Keratinocyte (primary cell): ENCODE measurements at regions not wholly inside any gene's neighbourhood (a gene's known extent, or its start where the extent isn't known, plus 50 kb on each side); places are given as distances from the start of the nearest gene placed in this dataset.

Experiments
- DNase-seq: peaks from one replicate; pipeline ENCODE4 v3.0.0-alpha.2; 2011; ENCODE audit warnings: low read depth, missing footprints, low spot score
- FAIRE-seq: peaks from 2 replicates; lab custom pipeline; 2011; peaks lifted over from hg19 to GRCh38; lab: Jason Lieb, UNC
- H2AFZ ChIP-seq: 2 replicates; pipeline ENCODE4 v1.6.0; 2012; ENCODE audit warnings: low read length, control low read depth, inconsistent platforms; ENCODE audit not compliant: control insufficient read depth
- H3K27ac ChIP-seq: 2 replicates; pipeline ENCODE4 v1.5.1; 2011; ENCODE audit warnings: low read length; ENCODE audit not compliant: control insufficient read depth, insufficient read depth
- H3K27me3 ChIP-seq: 3 replicates; pipeline ENCODE4 v1.6.0; 2011; ENCODE audit warnings: low read length; ENCODE audit not compliant: control insufficient read depth, insufficient read depth; ENCODE audit errors: extremely low read depth
- H3K36me3 ChIP-seq, 2 experiments: 2 replicates in 1 of 2; 3 replicates in 1 of 2; pipeline ENCODE4 v1.5.1; 2011; ENCODE audit warnings: low read length in 2 of 2, mild to moderate bottlenecking in 1 of 2; ENCODE audit not compliant: control insufficient read depth in 2 of 2, insufficient read depth in 2 of 2; ENCODE audit errors: extremely low read depth in 1 of 2
- H3K4me1 ChIP-seq: 3 replicates; pipeline ENCODE4 v1.5.1; 2011; ENCODE audit warnings: low read length; ENCODE audit not compliant: control insufficient read depth, insufficient read depth; ENCODE audit errors: extremely low read depth
- H3K4me2 ChIP-seq: 3 replicates; pipeline ENCODE4 v1.6.0; 2011; ENCODE audit warnings: low read depth, low read length; ENCODE audit not compliant: control insufficient read depth, insufficient read depth; ENCODE audit errors: extremely low read depth
- H3K4me3 ChIP-seq, 3 experiments: fragments of 200-600 bp in 1 of 3; sonication (generic) in 1 of 3; 2 replicates in 2 of 3; 3 replicates in 1 of 3; pipeline ENCODE4 v1.5.1; 2011 to 2016; ENCODE audit warnings: low read length in 3 of 3, mild to moderate bottlenecking in 3 of 3, control low read depth in 2 of 3, inconsistent platforms in 1 of 3, low read depth in 1 of 3, mixed read lengths in 1 of 3, mixed run types in 1 of 3, moderate library complexity in 1 of 3; ENCODE audit not compliant: control insufficient read depth in 2 of 3, insufficient read depth in 2 of 3; ENCODE audit errors: extremely low read depth in 1 of 3
- H3K79me2 ChIP-seq: 2 replicates; pipeline ENCODE4 v1.6.0; 2012; ENCODE audit warnings: low read length; ENCODE audit not compliant: control insufficient read depth, insufficient read depth
- H3K9ac ChIP-seq: 3 replicates; pipeline ENCODE4 v1.6.0; 2011; ENCODE audit warnings: low read length; ENCODE audit not compliant: control insufficient read depth, insufficient read depth; ENCODE audit errors: extremely low read depth
- H3K9me1 ChIP-seq: 3 replicates; pipeline ENCODE4 v1.6.0; 2011; ENCODE audit warnings: low read length; ENCODE audit not compliant: control insufficient read depth, insufficient read depth; ENCODE audit errors: extremely low read depth
- H3K9me3 ChIP-seq: 2 replicates; pipeline ENCODE4 v1.5.1; 2012; ENCODE audit warnings: low read depth, low read length; ENCODE audit not compliant: control insufficient read depth
- H4K20me1 ChIP-seq: 3 replicates; pipeline ENCODE4 v1.6.0; 2011; ENCODE audit warnings: low read length; ENCODE audit not compliant: control insufficient read depth, insufficient read depth; ENCODE audit errors: extremely low read depth
- CTCF ChIP-seq, 3 experiments: IDR thresholded peaks in 1 of 3; conservative IDR thresholded peaks in 1 of 3; optimal IDR thresholded peaks in 1 of 3; 2 replicates in 2 of 3; 3 replicates in 1 of 3; pipeline versions ENCODE3 to v1.5.1; 2011; ENCODE audit warnings: low read length in 3 of 3, mild to moderate bottlenecking in 3 of 3, moderate library complexity in 2 of 3, control low read depth in 1 of 3, inconsistent platforms in 1 of 3; ENCODE audit not compliant: insufficient read depth in 2 of 3; ENCODE audit errors: extremely low read depth in 1 of 3
- EZH2 ChIP-seq: IDR thresholded peaks from one replicate; pipeline ENCODE4 v1.6.1; 2012; ENCODE audit warnings: inconsistent platforms, mild to moderate bottlenecking, low read length, moderate library complexity
- dilution Hi-C: fragments of 300-500 bp; cut with MboI; formaldehyde crosslinking; loops from one replicate; pipeline ENCODE4 v1.7.0; 2020; ENCODE audit warnings: low sequenced_read_pairs; ENCODE audit not compliant: extremely low pct_ligation_motif_present

DNA sequence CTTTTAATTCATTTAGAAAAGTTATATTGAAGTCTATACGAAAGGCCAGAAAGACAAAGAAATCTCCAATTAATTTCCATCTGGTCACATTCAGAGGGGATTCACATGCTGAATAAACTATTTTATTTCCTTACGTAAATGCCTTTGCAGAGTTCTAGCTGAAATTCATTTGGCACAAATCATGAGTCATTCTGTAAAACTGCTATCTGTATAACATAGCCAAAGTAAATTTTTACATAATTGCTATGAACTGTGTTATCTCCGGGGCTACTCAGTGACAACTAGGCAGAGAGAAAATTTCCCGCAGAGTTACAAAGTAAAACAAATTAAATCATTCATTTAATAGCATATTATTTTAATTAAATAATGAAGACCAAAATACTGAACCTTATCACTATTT is 463.2 kb upstream of the ADAMTS16 start:
- DNase-seq, result no peak
- H3K79me2 ChIP-seq, result no peaks in the 10 kb centered on the region
- no peak overlapping the region for H3K27ac ChIP-seq
- no peak for FAIRE-seq
- no peaks in the 10 kb centered on the region for H3K9me3 ChIP-seq
- no peak overlapping the region for H2AFZ ChIP-seq
- H3K36me3 ChIP-seq, result no peaks in the 10 kb centered on the region
- H3K9me1 ChIP-seq, result no peaks in the 10 kb centered on the region
- dilution Hi-C loops, result no loop called here
- H3K4me2 ChIP-seq, result no peak overlapping the region
- no peak overlapping the region for H3K9ac ChIP-seq
- no peak overlapping the region for H3K4me3 ChIP-seq
- no peaks in the 10 kb centered on the region for H3K4me1 ChIP-seq
- H3K27me3 ChIP-seq, result no peaks in the 10 kb centered on the region
- H4K20me1 ChIP-seq, result no peaks in the 10 kb centered on the region
- TF ChIP-seq EZH2, result no peak
- TF ChIP-seq CTCF (optimal IDR thresholded peaks at IDR 0.05 in 1 of 3, IDR thresholded peaks at IDR 0.05 in 1 of 3, conservative IDR thresholded peaks at IDR 0.05 in 1 of 3; ENCODE audit: extremely low read depth in 1 of 3, insufficient read depth in 2 of 3, low read length in 3 of 3), result no peak

GRCh38 chr5:4684946-4685345 is 455.2 kb upstream of the ADAMTS16 start:
- Histone ChIP-seq H3K9me3 (no peaks in the 10 kb centered on the region), H3K79me2 (no peaks in the 10 kb centered on the region), H4K20me1 (no peaks in the 10 kb centered on the region), H3K4me3 (no peak overlapping the region), H2AFZ (no peak overlapping the region), H3K36me3 (no peaks in the 10 kb centered on the region), H3K4me2 (no peak overlapping the region), H3K9me1 (no peaks in the 10 kb centered on the region), H3K9ac (no peak overlapping the region), H3K27me3 (no peaks in the 10 kb centered on the region), H3K4me1 (no peaks in the 10 kb centered on the region), H3K27ac (no peak overlapping the region)
- FAIRE-seq, result no peak
- DNase-seq, result no peak
- dilution Hi-C loops, result no loop called here
- TF ChIP-seq CTCF (optimal IDR thresholded peaks at IDR 0.05 in 1 of 3, IDR thresholded peaks at IDR 0.05 in 1 of 3, conservative IDR thresholded peaks at IDR 0.05 in 1 of 3; ENCODE audit: extremely low read depth in 1 of 3, insufficient read depth in 2 of 3, low read length in 3 of 3), result no peak
- no peak for TF ChIP-seq EZH2
